ENCODE measurements at regions not wholly inside any gene's neighbourhood (a gene's known extent, or its start where the extent isn't known, plus 50 kb on each side); places are given as distances from the start of the nearest gene placed in this dataset.

GRCh38 chrX:107576392-107576791 is 51.9 kb upstream of the PRPS1 start:
- no peak overlapping the region for H2BK12ac ChIP-seq (ENCODE audit: low read length)
- H3K79me2 ChIP-seq (ENCODE audit: control insufficient read depth, insufficient read depth, low read length, poor library complexity) = no peaks in the 10 kb centered on the region
- H3K18ac ChIP-seq (ENCODE audit: low read length) = no peak overlapping the region
- no peak overlapping the region for H3K23ac ChIP-seq (ENCODE audit: low read length)
- H3K79me1 ChIP-seq (ENCODE audit: low read length) = peaks cover under 1% of the 10 kb centered on the region
- H3K9me3 ChIP-seq (ENCODE audit: insufficient read depth, low read depth, low read length) = no peaks in the 10 kb centered on the region
- no peak overlapping the region for H4K8ac ChIP-seq (ENCODE audit: low read depth, low read length)
- H2AFZ ChIP-seq (ENCODE audit: insufficient read depth, low read length, poor library complexity) = no peak overlapping the region
- H2BK120ac ChIP-seq (ENCODE audit: insufficient read depth, low read length, poor library complexity) = no peak overlapping the region
- H3K4me3 ChIP-seq (ENCODE audit: low read depth, low read length) = no peak overlapping the region
- H3K4me2 ChIP-seq (ENCODE audit: low read length) = no peak overlapping the region
- no peaks in the 10 kb centered on the region for H3K27me3 ChIP-seq (ENCODE audit: insufficient read depth, low read length)
- no peak overlapping the region for H2AK5ac ChIP-seq (ENCODE audit: low read length)
- no peak overlapping the region for H3K14ac ChIP-seq (ENCODE audit: low read length)
- H4K91ac ChIP-seq (ENCODE audit: low read depth, low read length) = no peak overlapping the region
- H3K4ac ChIP-seq (ENCODE audit: low read depth, low read length) = no peak overlapping the region
- no peaks in the 10 kb centered on the region for H3K36me3 ChIP-seq (ENCODE audit: control insufficient read depth in 1 of 2, insufficient read depth in 2 of 2, low read length in 2 of 2)
- no peak for DNase-seq
- no CpG with 5 or more reads among the region's 3 CpGs for WGBS (ENCODE audit: extremely low coverage, insufficient coverage, insufficient read length)
- no peak overlapping the region for H3K27ac ChIP-seq (ENCODE audit: low read depth, low read length)
- H4K12ac ChIP-seq (ENCODE audit: low read depth, low read length) = no peak overlapping the region
- H3K4me1 ChIP-seq (ENCODE audit: control insufficient read depth in 1 of 2, insufficient read depth in 2 of 2, low read length in 2 of 2) = peaks cover under 1 to 5% of the 10 kb centered on the region in 2 experiments
- H3K9ac ChIP-seq (ENCODE audit: low read length) = no peak overlapping the region
- no peak overlapping the region for H2BK5ac ChIP-seq (ENCODE audit: low read depth, low read length, poor library complexity)

GRCh38 chrX:107576841-107577240 is 51.5 kb upstream of the PRPS1 start:
- Histone ChIP-seq H3K4me3 (ENCODE audit: low read depth, low read length) (no peak overlapping the region), H3K27me3 (ENCODE audit: insufficient read depth, low read length) (no peaks in the 10 kb centered on the region), H3K18ac (ENCODE audit: low read length) (no peak overlapping the region), H3K79me2 (ENCODE audit: control insufficient read depth, insufficient read depth, low read length, poor library complexity) (no peaks in the 10 kb centered on the region), H3K23ac (ENCODE audit: low read length) (no peak overlapping the region), H4K91ac (ENCODE audit: low read depth, low read length) (no peak overlapping the region), H4K8ac (ENCODE audit: low read depth, low read length) (no peak overlapping the region), H3K79me1 (ENCODE audit: low read length) (no peaks in the 10 kb centered on the region), H3K9ac (ENCODE audit: low read length) (no peak overlapping the region), H2BK5ac (ENCODE audit: low read depth, low read length, poor library complexity) (no peak overlapping the region), H4K12ac (ENCODE audit: low read depth, low read length) (no peak overlapping the region), H3K36me3 (ENCODE audit: control insufficient read depth in 1 of 2, insufficient read depth in 2 of 2, low read length in 2 of 2) (no peaks in the 10 kb centered on the region), H3K4me2 (ENCODE audit: low read length) (no peak overlapping the region), H3K4me1 (ENCODE audit: control insufficient read depth in 1 of 2, insufficient read depth in 2 of 2, low read length in 2 of 2) (peaks cover 0 to 3% of the 10 kb centered on the region in 2 experiments), H2AK5ac (ENCODE audit: low read length) (no peak overlapping the region), H3K27ac (ENCODE audit: low read depth, low read length) (no peak overlapping the region), H2AFZ (ENCODE audit: insufficient read depth, low read length, poor library complexity) (no peak overlapping the region), H3K9me3 (ENCODE audit: insufficient read depth, low read depth, low read length) (no peaks in the 10 kb centered on the region), H2BK120ac (ENCODE audit: insufficient read depth, low read length, poor library complexity) (no peak overlapping the region), H3K4ac (ENCODE audit: low read depth, low read length) (no peak overlapping the region), H3K14ac (ENCODE audit: low read length) (no peak overlapping the region), H2BK12ac (ENCODE audit: low read length) (no peak overlapping the region)
- WGBS (ENCODE audit: extremely low coverage, insufficient coverage, insufficient read length) = no CpG with 5 or more reads among the region's 1 CpG
- no peak for DNase-seq

- Histone ChIP-seq H3K79me2 (ENCODE audit: control insufficient read depth, insufficient read depth, low read length, poor library complexity) (no peaks in the 10 kb centered on the region), H3K9me3 (ENCODE audit: insufficient read depth, low read depth, low read length) (no peaks in the 10 kb centered on the region), H4K8ac (ENCODE audit: low read depth, low read length) (no peak overlapping the region), H3K9ac (ENCODE audit: low read length) (no peak overlapping the region), H2BK5ac (ENCODE audit: low read depth, low read length, poor library complexity) (no peak overlapping the region), H3K36me3 (ENCODE audit: control insufficient read depth in 1 of 2, insufficient read depth in 2 of 2, low read length in 2 of 2) (no peaks in the 10 kb centered on the region), H3K18ac (ENCODE audit: low read length) (no peak overlapping the region), H3K27ac (ENCODE audit: low read depth, low read length) (no peak overlapping the region), H3K14ac (ENCODE audit: low read length) (no peak overlapping the region), H3K4me3 (ENCODE audit: low read depth, low read length) (no peak overlapping the region), H3K4me2 (ENCODE audit: low read length) (no peak overlapping the region), H3K79me1 (ENCODE audit: low read length) (no peaks in the 10 kb centered on the region), H2BK120ac (ENCODE audit: insufficient read depth, low read length, poor library complexity) (no peak overlapping the region), H3K27me3 (ENCODE audit: insufficient read depth, low read length) (no peaks in the 10 kb centered on the region), H2AK5ac (ENCODE audit: low read length) (no peak overlapping the region), H4K91ac (ENCODE audit: low read depth, low read length) (no peak overlapping the region), H2BK12ac (ENCODE audit: low read length) (no peak overlapping the region), H3K4me1 (ENCODE audit: control insufficient read depth in 1 of 2, insufficient read depth in 2 of 2, low read length in 2 of 2) (peaks cover 0 to 3% of the 10 kb centered on the region in 2 experiments), H3K4ac (ENCODE audit: low read depth, low read length) (no peak overlapping the region), H4K12ac (ENCODE audit: low read depth, low read length) (no peak overlapping the region), H2AFZ (ENCODE audit: insufficient read depth, low read length, poor library complexity) (no peak overlapping the region), H3K23ac (ENCODE audit: low read length) (no peak overlapping the region)
- DNase-seq = no peak
- WGBS (ENCODE audit: extremely low coverage, insufficient coverage, insufficient read length) = no CpG with 5 or more reads among the region's 2 CpGs
Observed at GRCh38 chrX:107577933-107578332, 50.4 kb upstream of the PRPS1 start.
